ENCODE measurements at regions not wholly inside any gene's neighbourhood (a gene's known extent, or its start where the extent isn't known, plus 50 kb on each side); places are given as distances from the start of the nearest gene placed in this dataset.

DNA sequence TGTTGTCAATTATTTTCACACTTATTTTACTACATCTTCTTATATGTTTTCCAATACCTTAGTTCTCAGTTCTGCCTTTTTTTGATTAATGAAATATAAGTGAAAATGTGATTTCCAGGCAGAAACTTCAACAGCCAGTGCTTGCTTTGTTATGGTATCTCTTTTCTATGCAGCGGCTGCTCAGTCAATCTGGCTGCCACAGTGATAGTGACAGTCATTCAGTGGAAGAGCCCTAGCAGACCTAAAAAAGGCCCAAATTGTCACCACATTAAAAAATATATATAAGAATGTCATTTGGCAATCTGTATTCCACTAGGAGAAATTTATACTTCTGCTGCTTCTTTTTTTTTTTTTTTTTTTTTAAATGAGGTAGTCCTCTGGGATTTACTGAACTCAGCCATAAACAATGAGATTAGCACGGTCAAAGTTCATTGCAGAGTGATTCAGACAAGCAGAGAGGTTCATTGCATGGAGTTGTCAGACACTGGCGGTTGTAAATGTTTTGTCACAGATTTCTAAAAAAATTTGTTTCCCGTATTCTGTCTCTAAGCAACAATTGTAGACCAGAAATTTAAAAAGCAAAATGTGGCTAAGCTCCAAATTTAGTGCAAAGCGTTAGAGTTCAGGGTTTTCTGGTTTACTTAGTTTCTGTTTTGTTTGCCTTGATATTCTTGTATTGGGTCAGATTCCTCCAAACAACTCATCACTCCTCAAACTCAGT lies 94.7 kb upstream of the PRR20A start:
- no peak for TF ChIP-seq POLR2A (IDR thresholded peaks at IDR 0.05)
- TF ChIP-seq, protein P1, sequence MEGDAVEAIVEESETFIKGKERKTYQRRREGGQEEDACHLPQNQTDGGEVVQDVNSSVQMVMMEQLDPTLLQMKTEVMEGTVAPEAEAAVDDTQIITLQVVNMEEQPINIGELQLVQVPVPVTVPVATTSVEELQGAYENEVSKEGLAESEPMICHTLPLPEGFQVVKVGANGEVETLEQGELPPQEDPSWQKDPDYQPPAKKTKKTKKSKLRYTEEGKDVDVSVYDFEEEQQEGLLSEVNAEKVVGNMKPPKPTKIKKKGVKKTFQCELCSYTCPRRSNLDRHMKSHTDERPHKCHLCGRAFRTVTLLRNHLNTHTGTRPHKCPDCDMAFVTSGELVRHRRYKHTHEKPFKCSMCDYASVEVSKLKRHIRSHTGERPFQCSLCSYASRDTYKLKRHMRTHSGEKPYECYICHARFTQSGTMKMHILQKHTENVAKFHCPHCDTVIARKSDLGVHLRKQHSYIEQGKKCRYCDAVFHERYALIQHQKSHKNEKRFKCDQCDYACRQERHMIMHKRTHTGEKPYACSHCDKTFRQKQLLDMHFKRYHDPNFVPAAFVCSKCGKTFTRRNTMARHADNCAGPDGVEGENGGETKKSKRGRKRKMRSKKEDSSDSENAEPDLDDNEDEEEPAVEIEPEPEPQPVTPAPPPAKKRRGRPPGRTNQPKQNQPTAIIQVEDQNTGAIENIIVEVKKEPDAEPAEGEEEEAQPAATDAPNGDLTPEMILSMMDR (IDR thresholded peaks at IDR 0.05) = no peak

Measured in Peyer's patch (tissue), 4 donors.